BLaER1 treated with 17β-estradiol and CSF1 and Interleukin-3, amounts not matched to agents 10 nM and 100 nM (cell line): ENCODE measurements at regions not wholly inside any gene's neighbourhood (a gene's known extent, or its start where the extent isn't known, plus 50 kb on each side); places are given as distances from the start of the nearest gene placed in this dataset.
"Not testable (repeated sequence)": the region's sequence is repeated elsewhere in the genome, so short reads cannot be mapped to it uniquely, and the experiment has no call there.

Source experiments
- H3K27ac ChIP-seq, 11 experiments: shearing (Covaris generic); formaldehyde crosslinking; 2 replicates each; pipeline ENCODE4 v1.8.1; 2022
- H3K27me3 ChIP-seq, 11 experiments: shearing (Covaris generic); formaldehyde crosslinking; 2 replicates each; pipeline ENCODE4 v1.8.1; 2022
- H3K36me3 ChIP-seq, 11 experiments: shearing (Covaris generic); formaldehyde crosslinking; 2 replicates each; pipeline ENCODE4 v1.8.1; 2022
- H3K4me1 ChIP-seq, 10 experiments: shearing (Covaris generic); formaldehyde crosslinking; 2 replicates each; pipeline ENCODE4 v1.8.1; 2022
- H3K4me2 ChIP-seq, 11 experiments: shearing (Covaris generic); formaldehyde crosslinking; 2 replicates each; pipeline ENCODE4 v1.8.1; 2022
- H3K4me3 ChIP-seq, 10 experiments: shearing (Covaris generic); formaldehyde crosslinking; 2 replicates each; pipeline ENCODE4 v1.8.1; 2022
- H3K9ac ChIP-seq, 11 experiments: shearing (Covaris generic); formaldehyde crosslinking; 2 replicates each; pipeline ENCODE4 v1.8.1; 2022
- H3K9me3 ChIP-seq, 11 experiments: shearing (Covaris generic); formaldehyde crosslinking; replicated peaks in 1 of 11; 2 replicates each; pipeline ENCODE4 v1.8.1; 2022
- H4K20me1 ChIP-seq, 11 experiments: shearing (Covaris generic); formaldehyde crosslinking; 2 replicates each; pipeline ENCODE4 v1.8.1; 2022
- Cebpa-rat ChIP-seq, 11 experiments: shearing (Covaris generic); IDR thresholded peaks; 2 replicates each; pipeline ENCODE4 v1.8.1; 2022

GRCh38 chrX:117628381-117628780, 488.2 kb downstream of the KLHL13 start:
- no peaks in the 10 kb centered on the region for H3K4me1 ChIP-seq
- no peak overlapping the region for H3K4me2 ChIP-seq
- TF ChIP-seq Cebpa-rat (IDR thresholded peaks at IDR 0.05) = no peak
- H3K27me3 ChIP-seq = no peaks in the 10 kb centered on the region
- H4K20me1 ChIP-seq = no peaks in the 10 kb centered on the region
- H3K9me3 ChIP-seq = peaks cover 0 to 3% (median under 1%) of the 10 kb centered on the region in 11 experiments; a peak in 9 of 22 replicates
- H3K36me3 ChIP-seq = no peaks in the 10 kb centered on the region
- no peak overlapping the region for H3K9ac ChIP-seq
- no peak overlapping the region for H3K4me3 ChIP-seq
- no peak overlapping the region for H3K27ac ChIP-seq

GRCh38 chrX:117610806-117611205, 505.8 kb downstream of the KLHL13 start:
- no peak overlapping the region for H3K4me2 ChIP-seq
- no peak for TF ChIP-seq Cebpa-rat (IDR thresholded peaks at IDR 0.05)
- no peak overlapping the region for H3K4me3 ChIP-seq
- no peaks in the 10 kb centered on the region for H3K36me3 ChIP-seq
- no peaks in the 10 kb centered on the region for H4K20me1 ChIP-seq
- H3K27ac ChIP-seq = no peak overlapping the region
- H3K9me3 ChIP-seq = peaks cover 0 to 5% (median under 1%) of the 10 kb centered on the region in 11 experiments; a peak in 7 of 22 replicates
- no peak overlapping the region for H3K9ac ChIP-seq
- H3K27me3 ChIP-seq = no peaks in the 10 kb centered on the region
- no peaks in the 10 kb centered on the region for H3K4me1 ChIP-seq

- Histone ChIP-seq H3K4me3 (no peak overlapping the region), H3K4me1 (no peaks in the 10 kb centered on the region), H3K27me3 (no peaks in the 10 kb centered on the region), H4K20me1 (no peaks in the 10 kb centered on the region), H3K9ac (no peak overlapping the region), H3K36me3 (no peaks in the 10 kb centered on the region), H3K4me2 (no peak overlapping the region), H3K27ac (no peak overlapping the region), H3K9me3 (peaks cover 0 to 13% (median 8%) of the 10 kb centered on the region in 11 experiments; a peak in 16 of 22 replicates)
- no peak for TF ChIP-seq Cebpa-rat (IDR thresholded peaks at IDR 0.05)
Observed at GRCh38 chrX:117610049-117610448, 506.6 kb downstream of the KLHL13 start.

GRCh38 chrX:117607561-117607960, 509.0 kb downstream of the KLHL13 start:
- TF ChIP-seq Cebpa-rat (IDR thresholded peaks at IDR 0.05) = no peak
- no peak overlapping the region for H3K9ac ChIP-seq
- H3K9me3 ChIP-seq = peaks cover 7 to 26% (median 18%) of the 10 kb centered on the region in 11 experiments; a peak in 18 of 22 replicates
- H3K4me3 ChIP-seq = no peak overlapping the region
- no peak overlapping the region for H3K27ac ChIP-seq
- no peaks in the 10 kb centered on the region for H3K27me3 ChIP-seq
- no peak overlapping the region for H3K4me2 ChIP-seq
- H3K36me3 ChIP-seq = no peaks in the 10 kb centered on the region
- no peaks in the 10 kb centered on the region for H3K4me1 ChIP-seq
- H4K20me1 ChIP-seq = no peaks in the 10 kb centered on the region

- not testable (repeated sequence) for H3K27me3 ChIP-seq, H3K4me3 ChIP-seq, H3K4me1 ChIP-seq, H3K9ac ChIP-seq, H3K27ac ChIP-seq, H3K36me3 ChIP-seq, H3K4me2 ChIP-seq, H4K20me1 ChIP-seq
- H3K9me3 ChIP-seq = peaks cover 13 to 31% (median 19%) of the 10 kb centered on the region in 11 experiments; a peak in 21 of 22 replicates
Observed at GRCh38 chrX:117606101-117606500, 510.5 kb downstream of the KLHL13 start.

- Histone ChIP-seq H3K4me1 (no peaks in the 10 kb centered on the region), H3K9ac (no peak overlapping the region), H3K4me2 (no peak overlapping the region), H3K36me3 (no peaks in the 10 kb centered on the region), H3K9me3 (peaks cover 16 to 27% (median 19%) of the 10 kb centered on the region in 11 experiments), H3K4me3 (no peak overlapping the region), H3K27me3 (no peaks in the 10 kb centered on the region), H4K20me1 (no peaks in the 10 kb centered on the region), H3K27ac (no peak overlapping the region)
- TF ChIP-seq Cebpa-rat (IDR thresholded peaks at IDR 0.05) = no peak
Observed at GRCh38 chrX:117570160-117570559, 546.5 kb downstream of the KLHL13 start.

GRCh38 chrX:117568238-117568637, 548.4 kb downstream of the KLHL13 start:
- no peak for TF ChIP-seq Cebpa-rat (IDR thresholded peaks at IDR 0.05)
- H3K4me3 ChIP-seq = no peak overlapping the region
- H3K27me3 ChIP-seq = no peaks in the 10 kb centered on the region
- no peak overlapping the region for H3K27ac ChIP-seq
- H4K20me1 ChIP-seq = no peaks in the 10 kb centered on the region
- H3K4me2 ChIP-seq = no peak overlapping the region
- H3K9me3 ChIP-seq = peaks cover 33 to 45% (median 38%) of the 10 kb centered on the region in 11 experiments
- H3K36me3 ChIP-seq = no peaks in the 10 kb centered on the region
- no peaks in the 10 kb centered on the region for H3K4me1 ChIP-seq
- no peak overlapping the region for H3K9ac ChIP-seq

GRCh38 chrX:117543885-117544284, 572.7 kb downstream of the KLHL13 start:
- Histone ChIP-seq H4K20me1 (no peaks in the 10 kb centered on the region), H3K27me3 (no peaks in the 10 kb centered on the region), H3K4me1 (no peaks in the 10 kb centered on the region), H3K4me2 (no peak overlapping the region), H3K36me3 (no peaks in the 10 kb centered on the region), H3K27ac (no peak overlapping the region), H3K9me3 (no peaks in the 10 kb centered on the region), H3K9ac (no peak overlapping the region), H3K4me3 (no peak overlapping the region)
- no peak for TF ChIP-seq Cebpa-rat (IDR thresholded peaks at IDR 0.05)

GRCh38 chrX:117539090-117539418, 577.6 kb downstream of the KLHL13 start:
- H3K9ac ChIP-seq = no peak overlapping the region
- H3K4me1 ChIP-seq = no peaks in the 10 kb centered on the region
- H3K27me3 ChIP-seq = no peaks in the 10 kb centered on the region
- H3K4me2 ChIP-seq = no peak overlapping the region
- H3K9me3 ChIP-seq = 0 out of 22 replicates have a peak, but pooled peaks cover 0 to 3% (median 0%) of the 10 kb centered on the region in 11 experiments
- no peak overlapping the region for H3K27ac ChIP-seq
- peak in 3 of 11 experiments; percentile 3 to 18 (median 8); a peak in 3 of 22 replicates for TF ChIP-seq Cebpa-rat (IDR thresholded peaks at IDR 0.05)
- H3K36me3 ChIP-seq = no peaks in the 10 kb centered on the region
- H4K20me1 ChIP-seq = no peaks in the 10 kb centered on the region
- H3K4me3 ChIP-seq = no peak overlapping the region

GRCh38 chrX:117538178-117539089, 578.2 kb downstream of the KLHL13 start:
- no peaks in the 10 kb centered on the region for H3K36me3 ChIP-seq
- H3K9me3 ChIP-seq = 0 out of 22 replicates have a peak, but pooled peaks cover 0 to 3% (median 0%) of the 10 kb centered on the region in 11 experiments
- no peak overlapping the region for H3K4me2 ChIP-seq
- H3K4me3 ChIP-seq = no peak overlapping the region
- no peak overlapping the region for H3K9ac ChIP-seq
- no peaks in the 10 kb centered on the region for H3K27me3 ChIP-seq
- no peaks in the 10 kb centered on the region for H4K20me1 ChIP-seq
- H3K27ac ChIP-seq = no peak overlapping the region
- TF ChIP-seq Cebpa-rat (IDR thresholded peaks at IDR 0.05) = peak in 3 of 11 experiments; percentile 22 to 78 (median 22); a peak in 1 of 22 replicates
- 0 out of 20 replicates have a peak, but pooled peaks cover 0 to 1% (median 0%) of the 10 kb centered on the region in 10 experiments for H3K4me1 ChIP-seq
